ENCODE measurements at regions not wholly inside any gene's neighbourhood (a gene's known extent, or its start where the extent isn't known, plus 50 kb on each side); places are given as distances from the start of the nearest gene placed in this dataset.
"Not testable (repeated sequence)": the region's sequence is repeated elsewhere in the genome, so short reads cannot be mapped to it uniquely, and the experiment has no call there.

GRCh38 chr4:164621886-164622521 lies 131.9 kb upstream of the SMIM31 start:
- DNase-seq (ENCODE audit: low read depth in 4 of 4, low spot score in 1 of 4): no peak

GRCh38 chr4:164623099-164623498 lies 130.8 kb upstream of the SMIM31 start:
- DNase-seq (ENCODE audit: low read depth in 4 of 4, low spot score in 1 of 4): no peak

- no peak for DNase-seq (ENCODE audit: low read depth in 4 of 4, low spot score in 1 of 4)
Observed at GRCh38 chr4:164639001-164639400, 114.9 kb upstream of the SMIM31 start.

DNA sequence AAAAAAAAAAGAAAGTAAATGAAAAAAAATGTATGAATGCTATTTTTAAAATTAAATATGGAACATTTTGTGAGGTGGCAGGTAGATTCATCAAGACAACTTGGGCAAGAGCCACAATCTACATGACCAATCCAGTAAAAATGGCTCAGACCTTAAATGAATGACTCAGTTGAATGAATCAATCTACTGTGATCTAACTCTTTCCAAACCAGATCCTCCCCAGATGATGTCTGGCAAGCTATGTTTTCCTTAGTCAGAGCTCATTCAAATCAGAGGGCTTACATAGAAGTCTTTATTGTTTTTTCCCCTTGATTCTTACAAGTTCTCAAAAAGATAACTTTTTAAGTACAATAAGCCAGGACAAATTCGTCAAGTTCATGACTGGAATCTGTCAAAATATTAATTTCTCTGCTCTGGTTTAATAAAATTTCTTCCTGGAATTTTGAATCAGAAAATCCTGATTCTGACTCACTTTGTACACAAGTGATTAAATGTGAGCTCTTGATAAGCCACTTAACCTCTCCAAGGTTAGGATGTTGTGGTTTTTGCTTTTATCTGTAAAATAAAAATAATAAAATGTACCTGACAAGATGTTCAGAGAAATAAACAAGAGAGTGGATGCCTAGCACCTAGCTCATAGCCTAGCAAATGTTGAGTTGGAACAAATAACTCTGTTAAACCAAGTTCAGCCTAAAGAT lies 105.6 kb upstream of the SMIM31 start:
- no peak for DNase-seq (ENCODE audit: low read depth in 4 of 4, low spot score in 1 of 4)

DNA sequence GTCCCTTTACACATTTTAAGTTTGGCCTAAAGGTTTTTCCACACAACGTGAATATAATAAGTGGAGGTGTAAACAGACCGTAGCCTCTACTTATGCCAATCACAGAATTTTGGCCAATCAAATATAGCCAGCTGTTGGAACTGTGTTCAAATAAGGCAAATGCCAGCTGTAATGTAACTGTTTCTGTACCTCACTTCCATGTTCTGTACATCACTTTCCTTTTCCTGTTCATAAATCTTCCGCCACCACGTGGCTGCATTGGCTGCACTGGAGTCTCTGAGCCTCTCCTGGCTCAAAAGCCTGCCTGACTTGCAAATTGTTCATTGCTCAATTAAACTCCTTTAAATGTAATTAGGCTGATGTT lies 105.1 kb upstream of the SMIM31 start:
- no peak for DNase-seq (ENCODE audit: low read depth in 4 of 4, low spot score in 1 of 4)

DNA sequence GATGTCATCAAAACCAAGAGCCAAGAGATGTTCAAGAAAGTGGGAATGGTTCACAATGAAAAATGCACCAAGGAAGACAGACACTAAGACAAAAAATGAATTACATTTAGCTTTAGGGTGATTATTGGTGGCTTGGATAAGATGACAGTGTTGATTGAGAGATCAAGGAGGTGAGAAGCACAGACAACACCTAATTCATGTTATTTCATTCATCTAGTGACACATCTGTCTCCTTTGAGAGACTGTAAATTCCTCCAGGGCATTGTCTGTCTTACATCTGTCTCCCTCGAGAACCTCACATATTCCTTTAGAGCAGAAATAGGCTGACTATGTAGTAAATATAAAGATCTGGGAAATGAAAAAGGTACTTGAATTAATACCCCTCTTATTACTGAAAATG lies 94.2 kb upstream of the SMIM31 start:
- DNase-seq (ENCODE audit: low read depth in 4 of 4, low spot score in 1 of 4): no peak

- not testable (repeated sequence) for DNase-seq (ENCODE audit: low read depth in 4 of 4, low spot score in 1 of 4)
Observed at GRCh38 chr4:164676152-164676551, 77.8 kb upstream of the SMIM31 start.

- DNase-seq (ENCODE audit: low read depth in 4 of 4, low spot score in 1 of 4): no peak
Observed at GRCh38 chr4:164683040-164683439, 70.9 kb upstream of the SMIM31 start.

- no peak for DNase-seq (ENCODE audit: low read depth in 4 of 4, low spot score in 1 of 4)
Observed at GRCh38 chr4:164695650-164696049, 58.3 kb upstream of the SMIM31 start.

DNA sequence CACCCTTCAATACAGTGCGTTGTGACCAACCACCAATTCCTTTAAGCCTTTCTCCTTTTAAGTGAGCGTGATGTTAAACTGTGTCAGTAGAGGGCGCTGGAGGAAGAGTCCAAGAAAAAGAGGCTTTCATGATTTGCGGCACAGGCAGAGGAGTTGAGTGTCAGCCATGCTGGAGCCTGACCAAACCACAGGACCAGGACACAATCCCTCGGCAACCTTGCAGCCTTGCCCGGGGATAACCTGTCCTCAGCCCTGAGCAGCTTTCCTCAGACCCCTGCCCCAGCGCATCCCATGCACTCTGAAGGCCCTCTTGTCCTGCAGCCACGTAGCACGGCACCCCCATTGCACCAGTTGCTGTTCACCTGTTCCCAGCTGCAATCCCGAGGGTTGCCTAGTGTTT lies 53.5 kb upstream of the SMIM31 start:
- no peak for DNase-seq (ENCODE audit: low read depth in 4 of 4, low spot score in 1 of 4)

- no peak for DNase-seq (ENCODE audit: low read depth in 4 of 4, low spot score in 1 of 4)
Observed at GRCh38 chr4:164701665-164702064, 52.3 kb upstream of the SMIM31 start.

All from stimulated activated CD4-positive, alpha-beta T cell treated with anti-CD3 and anti-CD28 coated beads, Interleukin-1b, Interleukin-23, amount 100 ng/mL, for 24 hours (primary cell).